ENCODE measurements at regions not wholly inside any gene's neighbourhood (a gene's known extent, or its start where the extent isn't known, plus 50 kb on each side); places are given as distances from the start of the nearest gene placed in this dataset.

DNA sequence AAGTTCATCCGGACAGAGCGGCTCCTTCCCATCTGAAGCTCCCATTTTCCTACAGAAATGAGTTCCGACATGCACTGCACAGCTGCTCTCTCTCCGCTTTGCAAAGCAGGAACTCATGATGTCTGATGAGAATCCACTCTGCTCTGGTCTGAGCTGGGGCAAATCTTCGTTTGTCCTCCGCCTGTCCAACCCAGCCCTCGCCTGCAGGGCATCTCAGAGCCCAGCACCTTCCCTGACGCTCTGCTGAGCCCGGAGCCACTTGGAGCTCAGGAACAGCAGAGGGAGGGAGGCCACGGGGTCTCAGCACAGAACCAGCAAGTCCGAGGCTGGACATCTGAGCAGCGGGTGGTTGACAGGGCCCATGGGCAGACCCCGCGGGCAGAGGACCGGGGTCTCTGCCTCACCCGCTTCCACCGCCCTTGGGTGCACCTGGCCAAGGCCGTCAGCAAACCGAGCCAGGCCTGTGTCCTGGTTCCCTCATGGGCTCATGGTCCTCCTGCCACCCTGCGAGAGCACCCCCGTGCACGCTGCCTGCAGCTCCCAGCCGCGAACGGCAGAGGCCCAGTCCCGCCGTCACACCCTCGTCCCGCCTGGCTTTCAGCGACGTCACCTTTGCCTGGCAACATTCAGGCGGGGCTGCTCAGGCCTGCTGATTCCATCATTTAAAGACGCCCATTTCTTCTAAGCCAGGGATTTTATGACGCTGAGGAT is 78.5 kb upstream of the BHLHE23 start:
- DNase-seq = no peak

DNA sequence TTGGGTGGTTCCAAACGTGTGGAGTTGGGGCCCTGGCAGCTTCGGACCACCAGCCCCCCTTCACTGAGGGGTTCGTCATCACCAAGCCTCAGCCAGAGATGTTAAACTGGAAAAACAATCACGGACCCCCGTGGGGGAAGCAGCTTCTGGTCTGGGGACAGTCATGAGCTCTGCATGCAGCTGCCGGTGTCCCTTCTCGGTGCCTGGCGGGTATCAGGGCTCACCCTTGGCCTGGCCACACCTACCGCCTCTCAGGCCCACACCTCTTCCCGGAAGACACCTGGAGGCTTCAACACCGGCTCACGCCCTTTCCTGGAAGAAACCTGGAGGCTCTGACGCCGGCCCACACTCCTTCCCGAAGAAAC is 77.8 kb upstream of the BHLHE23 start:
- DNase-seq = no peak

DNA sequence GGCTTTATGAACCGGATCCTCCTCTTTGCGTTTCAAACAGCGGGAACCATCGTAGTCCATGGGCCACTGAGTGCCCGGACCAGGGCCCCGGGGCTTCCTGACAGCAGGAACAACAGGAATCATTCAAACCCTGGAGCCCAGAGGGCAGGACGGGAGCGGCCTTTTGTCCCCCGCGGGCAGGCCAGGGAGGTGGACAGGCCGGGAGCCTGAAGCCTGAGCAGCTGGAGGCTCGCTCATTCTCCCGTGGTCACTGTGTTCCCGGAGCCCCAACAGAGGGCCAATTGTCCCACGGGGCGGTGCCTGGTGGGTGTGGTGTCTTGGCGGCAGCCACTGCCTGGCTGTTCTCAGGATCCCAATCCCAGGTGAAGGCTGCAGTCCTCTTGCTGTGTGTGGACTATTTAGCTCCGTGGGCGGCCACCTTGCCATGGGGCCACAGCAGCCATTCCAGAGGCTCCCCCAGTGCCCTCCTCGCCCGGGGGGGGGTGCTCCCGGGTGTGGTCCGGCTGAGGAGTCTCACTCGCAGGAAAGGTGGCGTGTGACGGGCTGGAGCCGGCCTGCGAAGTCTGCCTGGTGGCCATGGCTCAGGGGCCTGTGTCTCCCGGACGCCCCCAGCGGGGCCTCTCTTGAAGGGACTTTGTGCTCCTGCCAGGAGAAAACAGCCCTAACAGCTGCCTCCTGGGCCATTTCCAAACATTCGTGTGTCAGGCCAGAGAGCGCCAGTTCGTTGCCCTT is 77.2 kb upstream of the BHLHE23 start:
- no peak for DNase-seq

DNA sequence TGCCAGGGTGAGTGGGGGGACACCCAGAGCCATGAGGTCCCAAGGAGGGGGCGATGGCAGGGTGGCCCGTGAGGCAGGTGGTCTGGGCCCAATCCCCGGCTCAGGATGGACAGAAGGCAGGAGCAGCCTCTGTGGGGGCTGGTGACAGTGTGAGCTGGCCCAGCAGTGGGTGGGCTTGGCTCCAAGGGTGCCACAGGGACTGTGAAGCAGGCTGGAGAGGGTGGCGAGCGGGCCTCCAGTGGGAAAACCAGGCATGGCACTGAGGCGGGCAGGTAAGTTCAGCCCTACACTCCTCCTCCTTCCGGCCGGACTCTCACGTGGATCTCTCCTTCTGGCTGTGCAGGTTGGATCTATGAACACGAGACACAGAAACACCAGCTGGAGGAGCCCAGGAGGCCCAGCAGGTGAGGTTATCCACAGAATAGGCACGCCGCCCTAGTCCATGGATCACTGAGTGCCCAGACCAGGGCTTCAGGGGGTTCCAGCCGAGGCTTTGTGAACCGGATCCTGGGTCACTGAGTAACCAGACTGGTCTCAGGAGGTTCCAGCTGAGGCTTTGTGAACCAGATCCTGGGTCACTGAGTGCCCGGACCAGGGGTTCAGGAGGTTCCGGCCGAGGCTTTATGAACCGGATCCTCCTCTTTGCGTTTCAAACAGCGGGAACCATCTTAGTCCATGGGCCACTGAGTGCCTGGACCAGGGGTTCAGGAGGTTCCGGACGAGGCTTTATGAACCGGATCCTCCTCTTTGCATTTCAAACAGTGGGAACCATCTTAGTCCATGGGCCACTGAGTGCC is 76.4 kb upstream of the BHLHE23 start:
- DNase-seq = no peak

DNA sequence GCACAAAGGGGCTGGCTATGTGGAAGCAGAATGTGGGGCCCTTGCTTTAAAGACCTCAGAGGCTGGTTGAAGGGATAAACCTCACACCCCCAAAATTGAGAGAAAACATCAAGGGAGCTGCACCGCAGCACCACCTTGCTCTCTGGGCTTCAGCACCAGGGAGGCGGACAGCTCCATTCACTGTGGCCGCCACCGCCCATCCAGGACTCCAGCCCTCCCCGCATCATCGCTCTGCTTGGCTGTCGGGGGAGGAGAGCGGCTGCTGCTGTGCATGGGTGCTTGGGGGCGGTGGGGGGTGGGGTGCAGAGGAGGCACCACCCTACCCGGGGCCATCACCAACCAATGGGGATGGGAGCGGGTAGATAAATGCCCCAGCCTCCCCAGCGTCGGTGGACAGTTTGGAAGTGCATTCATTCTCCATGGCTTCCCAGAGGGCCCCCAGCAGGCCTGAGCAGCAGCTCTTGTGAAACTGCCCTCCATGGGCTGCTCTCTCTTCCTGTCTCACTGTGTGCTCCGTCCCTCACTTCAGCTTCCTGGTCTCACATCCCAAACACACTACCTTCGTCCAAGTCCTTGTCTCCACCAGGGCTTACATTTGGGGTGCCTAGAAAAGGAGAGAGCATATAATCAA is 75.7 kb upstream of the BHLHE23 start:
- peak; percentile 3 for DNase-seq

DNA sequence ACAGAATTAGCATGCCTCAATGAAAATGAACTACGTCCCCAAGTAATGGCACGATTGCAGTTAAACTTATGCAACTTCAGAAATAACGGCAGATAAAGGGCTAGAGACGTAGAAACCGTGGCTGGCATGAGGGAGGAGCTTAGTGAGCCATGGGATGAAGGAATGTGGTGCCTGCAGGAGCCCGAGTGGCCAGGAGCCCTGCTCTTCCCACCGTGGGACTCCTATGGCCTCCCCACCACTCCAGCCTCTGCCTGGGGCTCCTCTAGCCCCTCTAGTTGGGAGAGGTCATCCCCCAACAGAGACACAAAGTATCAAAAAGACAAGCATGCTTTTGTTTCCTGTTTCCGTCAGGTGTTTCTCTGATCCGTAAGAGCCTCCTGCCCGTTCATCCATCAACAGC is 75.1 kb upstream of the BHLHE23 start:
- DNase-seq = no peak

DNA sequence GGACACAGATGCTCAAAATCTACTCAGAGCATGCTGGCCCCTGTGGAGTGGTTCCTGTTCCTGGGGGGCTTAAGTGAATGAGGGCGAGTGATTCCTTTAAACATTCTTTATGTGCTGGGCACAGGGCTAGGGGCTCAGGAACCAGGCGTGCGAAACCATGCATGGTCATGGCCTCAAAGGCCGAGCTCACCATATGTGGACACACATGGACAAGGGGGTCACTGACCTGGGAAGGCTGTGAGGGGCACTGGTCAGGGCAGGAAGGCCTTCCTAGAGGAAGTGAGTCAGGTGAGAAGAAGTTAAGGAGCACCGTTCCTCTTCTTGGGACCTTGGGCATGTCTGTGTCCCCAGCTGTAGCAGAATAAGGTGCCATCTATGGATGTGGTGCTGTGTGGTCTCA is 74.6 kb upstream of the BHLHE23 start:
- no peak for DNase-seq

DNA sequence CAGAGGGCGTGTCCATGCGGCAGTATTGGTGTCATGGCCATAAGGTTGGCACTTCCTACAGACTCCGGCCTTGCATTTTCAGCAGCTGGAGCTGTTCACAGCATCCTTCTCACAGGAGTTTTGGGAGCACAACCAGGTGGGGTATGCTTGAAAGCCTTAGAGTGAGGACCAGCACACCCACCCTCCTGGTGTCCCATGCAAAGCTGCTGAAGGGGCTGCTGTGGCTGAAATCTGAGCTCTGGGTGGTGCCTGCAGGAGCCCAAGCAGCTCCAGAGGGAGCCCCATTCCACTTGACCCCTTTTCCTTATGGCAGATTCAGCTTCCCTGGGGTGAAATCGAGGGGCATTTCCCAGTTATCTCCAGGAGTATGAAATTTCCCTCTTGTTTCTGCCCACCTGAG is 74.0 kb upstream of the BHLHE23 start:
- no peak for DNase-seq

DNA sequence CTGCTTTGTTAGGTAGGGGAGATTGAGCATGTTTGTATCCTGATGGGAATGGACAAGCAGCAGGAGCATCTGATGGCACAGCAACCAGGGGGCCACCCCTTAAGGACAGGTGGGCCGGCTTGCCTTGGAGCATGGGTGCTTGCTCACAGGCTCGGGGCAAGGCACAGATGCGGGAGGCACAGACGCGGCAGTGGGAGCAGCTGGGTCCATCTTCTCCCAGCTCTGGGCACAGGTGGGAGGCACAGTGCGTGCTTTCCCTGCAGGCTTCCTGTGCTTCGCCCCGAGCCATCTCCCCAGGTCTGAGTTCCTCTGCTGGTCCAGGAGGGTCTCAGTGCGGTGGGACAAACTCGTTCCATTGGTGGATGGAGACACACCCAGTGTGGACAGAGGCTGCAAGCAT is 73.6 kb upstream of the BHLHE23 start:
- no peak for DNase-seq

DNA sequence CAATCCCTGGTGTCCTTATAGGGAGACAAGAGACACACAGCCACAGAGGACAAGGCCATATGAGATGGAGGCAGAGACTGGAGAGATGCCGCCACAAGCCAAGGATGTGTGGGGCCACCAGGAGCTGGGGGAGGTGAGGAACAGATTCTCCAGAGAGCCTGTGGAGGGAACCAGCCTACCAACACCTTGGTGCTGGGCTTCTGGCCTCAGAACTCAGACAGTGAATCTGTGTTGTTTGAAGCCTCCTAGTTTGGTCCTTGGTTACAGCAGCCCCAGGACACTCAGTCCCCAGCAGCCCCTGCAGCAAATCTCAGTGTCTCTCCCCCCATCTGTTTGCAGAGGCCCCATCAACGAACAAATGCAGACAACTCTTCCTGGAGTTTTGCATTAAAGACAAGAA is 73.2 kb upstream of the BHLHE23 start:
- no peak for DNase-seq

DNA sequence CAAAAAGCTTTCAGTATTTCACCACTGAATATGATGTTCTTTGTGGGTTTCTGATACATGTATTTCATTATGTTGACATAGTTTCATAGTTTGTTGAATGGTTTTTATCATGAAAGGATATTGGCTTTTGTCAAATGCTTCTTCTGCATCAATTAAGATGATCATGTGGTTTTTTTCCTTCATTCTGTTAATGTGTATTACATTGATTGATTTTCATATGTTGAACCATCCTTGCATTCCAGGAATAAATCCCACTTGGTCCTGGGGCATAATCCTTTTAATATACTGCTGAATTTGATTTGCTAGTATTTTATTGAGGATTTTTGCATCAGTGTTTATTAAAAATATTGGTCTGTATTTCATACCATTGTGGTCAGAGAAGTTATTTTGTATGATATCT is 70.9 kb upstream of the BHLHE23 start:
- no peak for DNase-seq

DNA sequence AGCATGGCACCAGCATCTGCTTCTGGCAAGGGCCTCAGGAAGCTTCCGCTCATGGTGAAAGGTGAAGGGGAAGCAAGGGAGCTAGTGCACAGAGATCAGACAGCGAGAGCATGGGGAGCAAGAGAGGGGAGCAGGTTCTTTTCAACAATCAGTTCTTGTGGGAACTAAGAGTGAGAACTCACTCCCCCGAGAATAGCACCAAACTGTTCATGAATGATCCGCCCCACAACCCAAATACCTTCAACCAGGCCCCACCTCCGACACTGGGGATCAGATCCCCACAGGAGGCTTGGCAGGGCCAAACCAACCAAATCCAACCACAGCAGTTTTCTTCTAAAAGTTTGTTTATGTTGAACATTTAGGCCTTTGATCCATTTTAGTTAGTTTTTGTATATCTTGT is 69.7 kb upstream of the BHLHE23 start:
- DNase-seq = no peak

DNA sequence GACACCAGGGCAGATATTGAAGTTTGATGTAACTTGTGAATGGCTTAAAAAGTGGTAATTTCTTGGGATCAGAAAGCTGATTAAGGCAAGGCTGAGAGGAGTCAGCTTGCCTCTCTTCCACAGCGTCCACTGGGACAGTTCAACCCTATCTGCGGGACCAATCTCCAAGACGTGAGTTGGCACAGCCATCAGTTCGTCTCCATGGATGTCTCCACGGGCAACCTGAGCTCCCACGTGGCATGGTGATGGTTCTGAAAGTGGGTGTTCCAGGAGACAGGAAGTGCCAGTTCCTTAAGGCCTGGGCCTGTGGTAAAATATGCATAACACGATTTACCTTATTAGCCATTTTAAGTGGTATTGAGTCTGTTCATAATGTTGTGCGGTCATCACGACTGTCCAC is 67.9 kb upstream of the BHLHE23 start:
- no peak for DNase-seq

DNA sequence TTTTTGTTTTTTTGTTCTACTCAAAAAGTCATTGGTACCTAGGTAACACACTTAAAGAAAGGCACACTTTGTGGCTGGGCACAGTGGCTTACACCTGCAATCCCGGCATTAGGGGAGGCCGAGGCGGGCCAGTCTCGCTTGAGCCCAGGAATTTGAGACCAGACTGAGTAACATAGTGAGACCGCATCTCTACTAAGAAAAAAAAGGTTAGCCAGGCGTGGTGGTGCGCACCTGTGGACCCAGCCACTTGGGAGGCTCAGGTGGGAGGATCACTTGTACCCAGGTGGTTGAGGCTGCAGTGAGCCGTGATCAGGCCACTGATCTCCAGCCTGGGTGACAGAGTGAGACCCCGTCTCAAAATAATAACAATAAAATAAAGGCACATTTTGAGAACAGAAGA is 67.4 kb upstream of the BHLHE23 start:
- no peak for DNase-seq

DNA sequence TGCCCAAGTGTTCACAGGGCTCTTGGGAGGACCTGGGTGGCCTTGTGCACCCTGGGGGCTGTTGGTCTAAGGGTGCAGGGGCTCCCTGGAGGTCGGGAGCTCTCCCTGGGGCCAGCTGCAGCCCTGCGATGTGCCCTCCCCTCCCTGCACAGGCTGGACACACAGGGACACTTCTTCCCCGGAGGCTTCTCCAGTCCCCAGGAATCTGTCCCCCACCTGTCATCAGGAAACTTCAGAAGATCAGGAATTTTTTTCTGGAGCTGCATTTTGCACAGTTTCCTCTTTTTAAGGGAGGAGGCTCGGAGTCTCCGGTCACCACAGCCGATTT is 66.9 kb upstream of the BHLHE23 start:
- DNase-seq = no peak

DNA sequence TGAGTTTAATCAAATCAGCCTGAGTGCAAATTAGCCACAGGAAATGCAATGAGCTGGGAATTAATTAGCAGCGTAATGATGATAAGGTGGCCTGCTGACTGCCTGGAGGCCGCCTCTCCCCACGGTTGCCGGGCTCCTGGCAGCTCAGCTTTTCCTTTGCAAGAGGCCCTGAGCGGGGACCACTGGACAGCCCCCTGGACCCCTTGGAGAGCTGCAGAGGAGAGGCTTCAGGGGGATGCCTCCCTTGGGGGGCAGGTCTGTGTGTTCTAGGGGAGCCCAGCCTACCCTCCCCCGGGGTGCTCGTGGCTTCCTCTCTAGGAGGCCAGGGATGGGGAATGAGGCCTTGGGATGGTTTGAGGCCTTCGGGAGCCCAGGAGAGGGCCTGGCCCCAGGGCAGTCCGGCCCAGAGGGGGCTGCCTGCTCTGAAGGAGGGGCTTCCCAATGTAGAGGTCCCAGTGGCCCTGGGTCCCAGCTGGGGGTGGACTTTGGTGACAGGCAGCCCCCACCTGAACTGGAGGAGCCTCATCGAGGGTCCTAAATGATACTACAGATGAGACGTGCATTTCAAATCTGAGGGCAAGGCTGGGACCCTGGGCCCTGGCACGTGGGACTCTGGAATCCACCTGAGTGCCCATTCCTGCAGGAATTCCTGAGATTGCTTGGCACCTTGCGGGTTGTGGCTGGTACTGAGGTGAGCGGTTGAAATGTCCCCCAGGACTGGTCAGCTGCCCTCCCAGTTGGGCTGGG is 66.4 kb upstream of the BHLHE23 start:
- no peak for DNase-seq

DNA sequence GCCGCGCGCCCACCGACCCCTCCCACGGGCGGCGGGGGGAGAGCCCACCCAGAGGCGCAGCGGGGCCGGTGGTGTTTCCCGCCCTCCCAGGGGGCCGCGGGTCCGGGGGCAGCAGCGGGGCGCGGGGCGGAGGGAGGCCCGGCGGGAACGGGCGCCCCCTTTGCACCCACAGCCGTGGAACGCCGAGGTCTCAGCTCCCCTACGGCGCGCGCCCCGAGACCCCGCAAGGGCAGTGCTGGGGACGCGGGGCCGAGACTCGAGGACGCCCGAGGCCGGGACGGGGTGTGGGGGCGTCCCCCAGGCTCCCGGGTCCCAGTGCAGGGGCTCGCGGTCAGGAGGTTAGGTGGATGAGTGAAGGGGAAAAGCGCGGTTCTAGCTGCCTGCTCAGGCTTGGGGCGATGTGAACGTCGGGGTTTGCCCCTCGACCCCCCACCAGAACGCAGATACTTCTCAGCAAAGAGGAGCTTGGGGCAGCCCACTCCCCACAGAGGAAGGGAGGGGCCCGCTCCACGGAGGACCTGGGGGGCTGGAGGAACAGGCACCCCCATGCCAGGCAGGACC is 65.5 kb upstream of the BHLHE23 start:
- DNase-seq = no peak

DNA sequence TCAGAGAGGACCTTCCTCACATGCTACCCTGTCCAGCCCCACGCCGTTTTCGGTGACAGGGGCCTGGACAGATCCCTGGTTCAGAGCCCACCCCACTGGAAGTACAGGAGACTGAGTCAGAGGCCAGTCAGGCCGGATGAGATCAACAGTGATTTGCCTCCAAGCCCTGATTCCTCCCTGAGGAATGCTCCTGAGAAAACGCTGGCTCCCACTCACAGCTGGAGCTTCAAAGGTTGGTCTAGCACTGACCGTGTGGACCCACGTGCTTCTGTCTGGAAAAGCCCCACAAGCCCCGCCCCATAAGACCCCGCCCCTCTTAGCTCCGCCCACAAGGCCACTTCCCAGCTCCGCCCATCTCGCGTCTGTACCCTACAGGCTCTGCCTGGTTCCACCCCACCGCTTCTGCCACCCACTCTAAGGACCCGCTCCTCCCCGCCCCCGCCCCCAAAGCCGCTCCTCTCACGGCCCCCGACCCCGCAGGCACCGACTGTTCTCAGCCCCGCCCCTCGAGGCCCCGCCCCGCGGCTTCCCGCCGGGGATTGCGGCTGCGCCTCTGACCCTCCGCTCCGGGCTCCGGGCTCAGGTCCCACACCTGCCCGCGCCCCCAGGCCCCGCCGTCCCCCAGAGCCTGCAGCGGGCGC is 64.9 kb upstream of the BHLHE23 start:
- DNase-seq = peak; percentile 21

DNA sequence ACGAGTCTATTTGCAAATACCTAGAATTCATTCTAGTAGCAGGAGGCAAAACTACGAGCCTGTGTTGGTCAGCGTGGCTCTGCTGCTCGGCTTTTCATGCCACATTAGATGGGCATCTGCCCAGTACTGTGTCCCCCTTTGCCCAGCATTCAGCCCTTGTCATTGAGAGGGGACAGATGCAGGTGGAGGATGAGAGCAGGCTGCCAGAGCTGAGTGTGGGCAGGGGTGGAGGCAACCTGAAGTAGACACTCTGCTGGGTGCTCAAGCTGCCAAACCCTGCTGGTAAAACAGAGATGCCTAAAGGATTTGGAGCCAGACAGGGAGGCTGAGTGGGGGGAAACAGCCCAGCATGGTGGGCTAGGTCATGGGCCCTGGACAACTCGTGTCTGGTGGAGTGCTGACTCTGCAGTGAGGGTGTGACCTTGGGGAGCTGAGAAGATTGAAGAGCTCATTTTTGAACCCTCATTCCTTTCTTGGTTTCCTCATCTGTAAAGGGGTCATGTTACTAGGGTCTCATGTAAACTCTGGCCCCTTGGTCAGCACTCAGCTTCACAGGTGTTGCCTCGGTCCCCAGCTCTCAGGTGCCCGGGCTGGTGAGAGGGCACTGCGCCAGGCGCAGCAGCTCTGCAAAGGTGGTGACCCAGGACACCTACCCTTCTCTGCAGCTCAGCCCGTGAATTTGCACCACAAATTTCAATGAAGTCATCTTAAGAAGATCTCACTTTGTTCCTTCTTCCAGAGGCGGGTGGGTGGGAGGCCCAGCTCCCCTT is 64.2 kb upstream of the BHLHE23 start:
- DNase-seq = no peak

DNA sequence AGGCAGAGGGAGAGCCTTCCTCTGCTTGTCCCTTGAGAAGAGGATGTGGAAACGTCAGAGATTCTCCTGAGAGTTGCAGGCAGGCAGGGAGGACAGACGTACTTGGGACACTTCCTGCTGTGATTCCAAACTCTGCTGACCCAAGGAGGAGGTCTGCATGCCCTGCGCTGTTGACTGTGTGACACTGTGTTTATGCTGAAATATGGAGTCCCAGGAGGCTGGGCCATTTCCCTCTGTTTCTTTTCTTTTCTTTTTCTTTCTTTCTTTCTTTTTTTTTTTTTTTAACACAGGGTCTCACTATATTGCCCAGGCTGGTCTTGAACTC is 63.5 kb upstream of the BHLHE23 start:
- no peak for DNase-seq

DNA sequence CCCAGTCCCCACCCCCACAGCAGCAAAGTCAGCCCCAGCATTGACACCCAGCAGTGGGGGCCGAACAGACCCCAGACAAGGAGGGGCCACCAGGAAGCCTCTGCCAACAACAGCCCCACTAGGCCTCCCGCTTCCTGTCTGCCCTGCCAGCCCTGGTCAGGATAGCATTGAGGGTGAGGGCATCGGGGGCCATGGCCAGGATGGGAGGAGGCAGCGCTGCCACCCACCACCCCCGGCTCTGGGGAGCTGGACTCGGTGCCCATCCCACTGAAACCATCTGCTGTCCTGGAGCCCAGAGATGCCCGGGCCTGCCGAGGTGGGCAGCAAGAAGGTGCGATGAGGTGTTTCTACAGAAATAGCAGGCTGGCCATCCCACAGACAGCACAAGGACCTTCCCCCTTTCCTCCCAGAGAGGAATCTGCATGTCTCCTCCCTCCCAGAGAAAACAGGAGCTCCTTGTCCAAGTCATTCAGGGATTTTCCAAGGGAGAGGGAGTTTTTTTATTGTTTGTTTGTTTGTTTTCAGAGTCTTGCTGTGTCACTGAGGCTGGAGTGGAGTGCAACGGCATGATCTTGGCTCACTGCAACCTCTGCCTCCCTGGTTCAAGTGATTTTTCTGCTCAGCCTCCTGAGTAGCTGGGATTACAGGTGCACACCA is 62.1 kb upstream of the BHLHE23 start:
- no peak for DNase-seq
